ENCODE measurements at regions not wholly inside any gene's neighbourhood (a gene's known extent, or its start where the extent isn't known, plus 50 kb on each side); places are given as distances from the start of the nearest gene placed in this dataset.

DNA sequence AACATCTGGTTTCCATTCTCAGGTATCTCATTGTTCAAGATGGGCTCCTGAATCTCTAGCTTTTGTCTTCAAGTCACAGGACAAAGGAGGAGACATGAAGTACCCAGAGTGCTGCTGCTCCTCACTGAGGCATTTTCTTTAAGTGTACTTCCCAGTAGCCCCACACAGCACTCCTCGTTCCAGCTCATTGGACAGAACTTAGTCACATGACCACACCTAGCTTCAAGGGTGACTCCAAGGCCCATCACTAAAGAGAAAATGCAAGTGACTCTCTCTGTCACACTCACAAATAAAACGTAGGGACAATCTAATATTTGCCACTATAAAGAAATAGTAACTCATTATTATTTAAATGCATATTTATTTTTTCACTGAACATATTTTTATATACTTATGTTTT lies 58.3 kb upstream of the NEUROD6 start:
- Histone ChIP-seq H3K4me3 (no peak overlapping the region), H3K27ac (no peak overlapping the region), H3K27me3 (replicated peaks; ENCODE audit: insufficient read depth) (no peaks in the 10 kb centered on the region), H3K4me1 (replicated peaks) (no peaks in the 10 kb centered on the region), H3K36me3 (no peaks in the 10 kb centered on the region), H3K9me3 (no peaks in the 10 kb centered on the region)
- TF ChIP-seq, protein P1, sequence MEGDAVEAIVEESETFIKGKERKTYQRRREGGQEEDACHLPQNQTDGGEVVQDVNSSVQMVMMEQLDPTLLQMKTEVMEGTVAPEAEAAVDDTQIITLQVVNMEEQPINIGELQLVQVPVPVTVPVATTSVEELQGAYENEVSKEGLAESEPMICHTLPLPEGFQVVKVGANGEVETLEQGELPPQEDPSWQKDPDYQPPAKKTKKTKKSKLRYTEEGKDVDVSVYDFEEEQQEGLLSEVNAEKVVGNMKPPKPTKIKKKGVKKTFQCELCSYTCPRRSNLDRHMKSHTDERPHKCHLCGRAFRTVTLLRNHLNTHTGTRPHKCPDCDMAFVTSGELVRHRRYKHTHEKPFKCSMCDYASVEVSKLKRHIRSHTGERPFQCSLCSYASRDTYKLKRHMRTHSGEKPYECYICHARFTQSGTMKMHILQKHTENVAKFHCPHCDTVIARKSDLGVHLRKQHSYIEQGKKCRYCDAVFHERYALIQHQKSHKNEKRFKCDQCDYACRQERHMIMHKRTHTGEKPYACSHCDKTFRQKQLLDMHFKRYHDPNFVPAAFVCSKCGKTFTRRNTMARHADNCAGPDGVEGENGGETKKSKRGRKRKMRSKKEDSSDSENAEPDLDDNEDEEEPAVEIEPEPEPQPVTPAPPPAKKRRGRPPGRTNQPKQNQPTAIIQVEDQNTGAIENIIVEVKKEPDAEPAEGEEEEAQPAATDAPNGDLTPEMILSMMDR (IDR thresholded peaks at IDR 0.05) = no peak
- TF ChIP-seq POLR2A (IDR thresholded peaks at IDR 0.05) (no peak), POLR2AphosphoS5 (IDR thresholded peaks at IDR 0.05) (no peak)
- WGBS = 84% methylated on average over 2 of the region's 2 CpGs
- no peak for DNase-seq (ENCODE audit: low spot score)
- intact Hi-C loops (cut with DNase I) = no loop called here

DNA sequence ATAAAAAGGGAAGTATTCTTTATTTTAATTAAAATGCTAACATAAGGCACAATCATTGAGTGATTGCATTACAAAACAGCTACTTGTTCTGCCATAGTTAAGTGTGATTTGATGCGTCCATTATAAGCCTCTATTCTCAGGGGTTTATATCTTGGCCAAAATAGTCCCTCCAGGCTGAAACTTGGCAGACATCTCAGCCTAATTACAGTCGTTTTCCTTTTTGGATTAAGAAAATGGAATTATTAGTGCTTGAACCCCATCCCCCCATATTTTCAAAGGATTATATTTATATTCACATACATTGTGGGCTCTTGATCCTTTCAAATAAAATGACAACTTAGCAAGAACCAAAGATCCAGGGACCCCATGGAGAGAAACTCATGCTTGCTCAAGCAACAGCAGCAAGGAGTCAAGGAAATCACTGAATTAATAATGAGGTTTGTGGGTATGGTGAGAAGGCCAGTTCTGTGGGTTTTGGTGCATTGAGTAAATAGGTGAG lies 66.7 kb upstream of the NEUROD6 start:
- 68% methylated on average over 2 of the region's 2 CpGs for WGBS
- no peak for DNase-seq (ENCODE audit: low spot score)
- H3K4me3 ChIP-seq = no peak overlapping the region
- intact Hi-C loops (cut with DNase I) = no loop called here
- no peaks in the 10 kb centered on the region for H3K9me3 ChIP-seq
- H3K36me3 ChIP-seq = no peaks in the 10 kb centered on the region
- TF ChIP-seq POLR2AphosphoS5 (IDR thresholded peaks at IDR 0.05) = no peak
- no peak for TF ChIP-seq POLR2A (IDR thresholded peaks at IDR 0.05)
- TF ChIP-seq, protein P1 (IDR thresholded peaks at IDR 0.05) = no peak
- no peaks in the 10 kb centered on the region for H3K27me3 ChIP-seq (replicated peaks; ENCODE audit: insufficient read depth)
- H3K27ac ChIP-seq = no peak overlapping the region
- no peaks in the 10 kb centered on the region for H3K4me1 ChIP-seq (replicated peaks)

DNA sequence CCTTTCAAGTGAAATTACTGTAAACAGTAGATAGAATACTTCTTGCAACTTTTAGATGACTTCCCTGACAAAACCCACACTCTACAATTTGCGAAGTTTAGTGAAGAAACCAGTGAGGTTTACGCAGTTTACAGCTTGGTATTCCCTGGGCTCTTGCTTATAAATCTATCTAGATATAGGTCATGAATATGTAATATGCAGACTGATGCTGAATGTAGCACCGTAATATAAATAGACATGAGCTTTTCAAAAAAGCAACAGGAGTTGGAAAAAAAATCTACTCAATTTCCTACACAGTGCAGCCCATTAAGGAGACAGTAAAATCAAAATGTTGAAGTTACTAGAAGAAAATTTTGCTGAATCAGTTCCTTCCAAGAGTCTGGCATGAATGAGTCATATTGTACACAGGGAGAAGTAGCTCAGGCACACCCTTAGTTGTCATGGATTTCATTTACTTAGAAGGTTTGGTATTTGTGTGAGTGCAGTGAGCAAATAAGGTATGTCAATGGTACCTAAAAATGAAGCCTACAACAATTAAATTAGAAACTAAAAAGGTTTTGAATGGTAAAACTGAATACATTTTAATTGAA lies 67.7 kb upstream of the NEUROD6 start:
- peak; percentile 89 for TF ChIP-seq POLR2AphosphoS5 (IDR thresholded peaks at IDR 0.05)
- TF ChIP-seq, protein P1 (IDR thresholded peaks at IDR 0.05) = no peak
- Histone ChIP-seq H3K4me3 (no peak overlapping the region), H3K36me3 (no peaks in the 10 kb centered on the region), H3K9me3 (no peaks in the 10 kb centered on the region), H3K27me3 (replicated peaks; ENCODE audit: insufficient read depth) (no peaks in the 10 kb centered on the region), H3K4me1 (replicated peaks) (no peaks in the 10 kb centered on the region), H3K27ac (no peak overlapping the region)
- DNase-seq (ENCODE audit: low spot score) = peak; percentile 29
- WGBS = 64% methylated on average over 3 of the region's 3 CpGs
- intact Hi-C loops (cut with DNase I) = no loop called here

DNA sequence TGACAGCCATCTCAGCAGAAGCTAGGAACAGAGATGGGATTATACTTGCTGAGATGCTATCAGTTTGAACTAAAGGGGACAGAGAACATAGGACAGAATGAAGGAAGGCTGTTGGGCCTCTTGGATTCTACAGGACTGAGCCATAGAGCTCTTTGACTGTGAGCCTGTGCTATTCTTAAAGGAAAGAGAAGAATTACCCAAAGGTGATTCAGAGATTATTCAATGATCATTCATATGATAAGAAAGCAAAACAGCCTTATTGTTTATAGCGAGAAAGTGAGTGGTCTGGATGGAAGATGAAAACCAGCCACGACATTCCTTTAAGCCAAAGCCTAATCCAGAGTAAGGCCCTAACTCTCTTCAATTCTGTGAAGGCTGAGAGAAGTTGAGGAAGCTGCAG lies 69.7 kb upstream of the NEUROD6 start:
- H3K27ac ChIP-seq = no peak overlapping the region
- H3K4me3 ChIP-seq = no peak overlapping the region
- H3K27me3 ChIP-seq (replicated peaks; ENCODE audit: insufficient read depth) = no peaks in the 10 kb centered on the region
- 85% methylated on average over 2 of the region's 2 CpGs for WGBS
- TF ChIP-seq POLR2AphosphoS5 (IDR thresholded peaks at IDR 0.05) (no peak), POLR2A (IDR thresholded peaks at IDR 0.05) (no peak)
- TF ChIP-seq, protein P1 (IDR thresholded peaks at IDR 0.05) = no peak
- H3K36me3 ChIP-seq = no peaks in the 10 kb centered on the region
- intact Hi-C loops (cut with DNase I) = no loop called here
- H3K9me3 ChIP-seq = no peaks in the 10 kb centered on the region
- no peak for DNase-seq (ENCODE audit: low spot score)
- no peaks in the 10 kb centered on the region for H3K4me1 ChIP-seq (replicated peaks)

DNA sequence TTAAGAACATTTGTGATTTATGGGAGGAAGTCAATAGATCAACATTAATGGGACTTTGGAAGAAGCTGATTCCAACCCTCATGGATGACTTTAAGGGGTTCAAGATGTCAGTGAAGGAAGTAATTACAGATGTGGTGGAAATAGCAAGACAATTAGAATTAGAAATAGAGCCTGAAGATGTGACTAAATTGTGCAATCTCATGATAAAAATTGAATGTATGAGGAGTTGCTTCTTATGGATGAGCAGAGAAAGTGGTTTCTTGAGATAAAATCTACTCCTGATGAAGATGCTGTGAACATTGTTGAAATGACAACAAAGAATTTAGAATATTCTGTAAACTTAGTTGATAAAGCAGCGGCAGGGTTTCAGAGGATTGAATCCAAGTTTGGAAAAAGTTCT lies 70.9 kb upstream of the NEUROD6 start:
- Histone ChIP-seq H3K27me3 (replicated peaks; ENCODE audit: insufficient read depth) (no peaks in the 10 kb centered on the region), H3K4me3 (no peak overlapping the region), H3K36me3 (no peaks in the 10 kb centered on the region), H3K27ac (no peak overlapping the region), H3K9me3 (no peaks in the 10 kb centered on the region), H3K4me1 (replicated peaks) (no peaks in the 10 kb centered on the region)
- 76% methylated on average over 1 of the region's 1 CpG for WGBS
- no peak for TF ChIP-seq POLR2A (IDR thresholded peaks at IDR 0.05)
- TF ChIP-seq, protein P1 (IDR thresholded peaks at IDR 0.05) = no peak
- TF ChIP-seq POLR2AphosphoS5 (IDR thresholded peaks at IDR 0.05) = no peak
- DNase-seq (ENCODE audit: low spot score) = no peak
- intact Hi-C loops (cut with DNase I) = no loop called here
